Retina (tissue), 1 donor: ENCODE measurements at regions not wholly inside any gene's neighbourhood (a gene's known extent, or its start where the extent isn't known, plus 50 kb on each side); places are given as distances from the start of the nearest gene placed in this dataset.
A peak's percentile ranks its signal among the peaks of the same experiment; 100 is the strongest.

Experiments used
- DNase-seq: peaks from one replicate; pipeline ENCODE4 v3.0.0-alpha.2; 2016

DNA sequence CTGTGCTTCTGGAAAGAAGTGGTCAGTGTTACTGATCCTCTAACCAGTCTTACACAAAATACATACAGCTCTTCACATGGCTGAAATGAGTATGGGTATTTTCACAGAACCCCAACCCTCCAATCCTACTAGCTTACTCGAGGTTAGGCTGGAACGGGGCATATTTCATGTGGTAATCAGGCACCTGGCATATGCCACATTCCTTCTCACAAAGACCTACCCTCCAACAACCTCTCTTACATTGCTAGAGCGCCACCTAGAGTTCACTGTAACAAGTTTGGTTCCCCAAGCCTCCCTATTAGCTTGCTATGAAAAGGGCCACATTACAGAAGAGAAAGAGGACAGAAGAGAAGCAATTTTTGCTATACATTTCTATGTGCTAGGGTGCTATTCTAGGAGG, 597.3 kb downstream of the PRELID2 start:
- peak; percentile 64 for DNase-seq

DNA sequence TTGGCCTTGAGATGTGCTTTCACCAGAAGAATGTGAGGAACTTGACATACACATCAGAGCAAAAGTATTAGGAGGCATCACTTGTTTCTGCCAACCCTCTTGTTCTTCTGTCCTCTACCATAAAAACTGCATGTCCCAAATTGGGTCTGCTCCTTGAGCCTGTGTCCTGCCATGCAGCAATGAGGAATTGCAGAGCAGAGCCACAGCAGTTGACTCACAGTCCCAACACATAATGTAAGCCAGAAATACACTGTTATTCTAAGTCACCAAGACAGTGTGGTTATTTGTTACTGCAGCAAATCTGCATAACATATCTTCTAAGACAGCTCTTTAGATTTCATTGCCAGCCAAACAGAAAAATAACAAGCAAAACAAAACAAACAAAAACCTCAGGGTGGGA, 598.2 kb downstream of the PRELID2 start:
- no peak for DNase-seq

DNA sequence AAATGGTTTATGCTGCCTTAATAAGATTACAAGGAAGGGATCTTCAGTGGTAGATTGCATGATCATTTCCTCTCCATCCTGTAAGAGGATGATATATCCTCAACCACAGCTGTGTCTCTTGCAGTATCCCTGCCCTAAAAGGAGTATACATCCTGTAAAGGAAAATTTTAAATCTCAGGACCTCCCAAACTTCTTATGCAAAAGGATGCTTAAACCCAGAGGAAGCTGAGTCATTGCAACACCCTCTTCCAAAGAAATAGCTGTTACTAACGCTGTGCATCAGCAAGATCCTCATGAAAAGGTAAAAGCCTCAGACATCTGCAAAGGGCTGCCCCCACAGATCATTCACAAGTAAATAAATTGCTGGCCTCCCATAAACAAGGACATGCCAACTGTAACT, 599.0 kb downstream of the PRELID2 start:
- DNase-seq, result no peak

DNA sequence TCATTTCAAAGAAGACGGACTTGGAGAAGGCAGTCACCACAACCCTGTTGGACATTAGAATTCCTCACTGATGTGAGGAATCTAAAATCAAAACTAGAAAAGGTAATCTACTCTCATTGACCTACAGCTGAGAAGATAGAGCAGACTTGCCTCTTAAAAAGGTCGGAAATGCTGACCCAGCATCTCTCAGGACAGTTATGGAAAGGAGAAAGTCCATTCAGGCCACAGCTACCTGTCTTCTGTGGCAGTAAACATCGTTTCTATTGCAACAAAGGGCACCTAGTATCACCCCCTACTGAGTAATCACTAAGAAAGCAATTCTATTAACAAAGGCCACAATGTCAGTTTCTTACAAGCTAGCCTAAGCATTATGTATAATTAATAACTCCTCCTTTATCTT, 601.7 kb downstream of the PRELID2 start:
- no peak for DNase-seq

DNA sequence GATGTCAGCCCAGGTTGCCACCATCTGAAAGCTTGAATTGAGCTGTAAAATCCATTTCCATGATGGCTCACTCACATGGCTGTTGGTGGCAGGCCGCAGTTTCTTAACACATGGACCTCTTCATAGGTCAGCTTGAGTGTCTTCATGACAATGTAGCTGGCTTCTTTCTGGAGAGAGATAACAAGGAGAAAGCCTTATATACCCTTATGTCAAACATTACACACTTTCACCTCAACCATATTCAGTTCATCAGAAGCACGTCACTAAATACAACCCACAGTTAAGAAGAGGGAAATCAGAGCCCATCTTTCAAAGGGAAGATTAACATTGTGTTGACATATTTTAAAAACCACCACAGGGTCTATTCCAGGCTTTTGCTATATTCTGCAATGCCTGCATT, 604.4 kb downstream of the PRELID2 start:
- DNase-seq, result no peak

DNA sequence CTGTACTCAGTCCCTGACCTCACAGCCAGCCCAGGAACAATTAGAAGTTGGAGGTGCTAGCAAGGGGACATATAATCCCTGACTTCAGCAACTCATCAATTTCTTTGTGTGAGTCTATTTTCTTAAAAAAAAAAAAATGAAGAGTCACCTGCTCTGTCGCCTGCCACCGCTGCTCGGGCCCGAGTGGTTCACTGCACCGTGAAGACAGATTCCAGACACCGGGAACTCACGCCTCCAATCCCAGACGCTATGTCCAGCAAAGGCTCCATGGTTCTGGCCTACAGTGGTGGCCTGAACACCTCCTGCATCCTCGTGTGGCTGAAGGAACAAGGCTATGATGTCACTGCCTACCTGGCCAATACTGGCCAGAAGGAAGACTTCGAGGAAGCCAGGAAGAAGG, 606.6 kb downstream of the PRELID2 start:
- no peak for DNase-seq

DNA sequence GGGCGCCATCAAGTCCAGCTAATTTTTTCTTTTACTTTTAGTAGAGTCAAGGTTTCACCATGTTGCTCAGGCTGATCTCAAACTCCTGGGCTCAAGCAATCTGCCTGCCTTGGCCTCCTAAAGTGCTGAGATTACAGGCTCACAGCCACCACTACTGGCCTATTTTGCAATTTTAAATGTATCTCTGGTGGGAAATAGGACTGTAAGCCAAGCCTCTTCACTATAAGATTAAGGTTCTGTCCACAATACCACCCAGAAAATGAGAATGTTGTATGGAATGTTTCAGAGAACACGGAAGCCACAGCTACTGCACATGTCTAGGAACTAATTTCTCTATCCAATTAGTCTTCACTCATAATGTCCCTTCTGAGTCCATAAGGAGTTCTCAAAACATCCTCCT, 607.3 kb downstream of the PRELID2 start:
- no peak for DNase-seq

DNA sequence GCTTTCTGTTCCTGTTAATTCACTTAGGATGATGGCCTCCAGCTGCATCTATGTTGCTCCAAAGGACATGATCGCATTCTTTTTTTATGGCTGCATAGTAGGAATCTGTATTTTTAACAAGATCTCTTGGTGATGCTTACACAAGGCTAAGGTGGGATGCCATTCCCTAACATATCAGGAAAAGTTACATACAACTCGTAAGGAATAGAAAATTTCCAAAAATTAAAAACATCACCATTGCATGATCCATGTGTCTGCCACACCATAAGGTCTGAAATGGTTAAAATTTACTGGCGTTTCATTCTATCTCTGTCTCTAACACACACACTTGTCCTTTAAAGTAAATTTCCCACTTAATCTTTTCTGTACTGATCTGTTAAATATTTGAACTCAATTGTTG, 608.4 kb downstream of the PRELID2 start:
- no peak for DNase-seq

DNA sequence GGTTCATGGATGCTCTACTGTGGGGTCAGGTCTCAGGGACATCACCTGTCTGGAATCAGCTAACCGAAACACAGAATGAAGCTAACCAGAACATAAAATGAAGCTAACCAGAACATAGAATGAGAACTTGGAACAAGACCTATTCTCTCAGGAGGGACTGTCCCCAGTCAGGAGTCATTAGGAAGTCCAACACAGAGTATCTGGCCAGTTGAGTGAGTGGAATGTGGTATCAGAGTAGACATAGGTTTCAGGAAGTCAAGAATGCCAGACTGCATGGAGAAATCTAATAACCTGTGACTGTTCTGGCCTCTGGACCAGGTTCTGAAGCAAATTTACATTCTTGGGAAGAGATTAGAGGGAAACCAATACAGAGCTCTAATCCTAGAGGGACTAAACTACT, 609.6 kb downstream of the PRELID2 start:
- no peak for DNase-seq

DNA sequence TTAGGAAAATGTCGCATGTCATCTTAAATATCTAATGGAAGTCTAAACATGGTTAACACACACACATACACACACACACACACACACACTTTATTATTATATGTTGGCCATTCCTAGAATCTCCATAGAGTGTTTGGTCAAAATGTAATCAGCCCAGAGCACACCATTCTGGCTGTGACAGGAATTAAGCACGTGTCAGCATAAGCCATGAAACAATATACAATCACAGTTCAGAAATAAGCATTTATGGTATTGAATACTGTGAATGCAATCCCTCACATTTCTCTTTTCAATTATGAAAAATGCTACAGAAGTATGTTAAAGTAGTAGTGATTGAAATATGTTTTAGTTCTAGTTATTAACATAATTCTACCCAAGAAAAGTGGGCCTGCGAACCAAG, 611.6 kb downstream of the PRELID2 start:
- DNase-seq, result no peak

DNA sequence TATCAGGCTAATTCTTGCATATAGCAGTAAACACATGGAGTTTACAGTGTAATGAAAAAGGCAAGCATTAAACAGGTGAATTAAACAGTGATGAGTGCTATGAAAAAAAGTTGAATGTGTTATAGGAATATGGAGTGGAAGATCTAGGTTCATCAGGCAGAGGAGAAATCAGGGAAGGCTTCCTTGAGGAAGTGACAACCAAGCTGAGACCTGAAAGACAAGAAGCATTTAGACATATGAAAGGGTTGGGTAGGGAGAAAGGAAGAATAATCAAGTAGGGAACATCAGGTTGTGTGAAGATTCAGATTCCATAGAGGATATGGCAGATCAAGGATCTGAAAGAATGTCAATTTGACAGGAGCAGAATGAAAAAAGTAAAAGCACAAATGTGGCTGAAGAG, 612.5 kb downstream of the PRELID2 start:
- DNase-seq, result no peak

DNA sequence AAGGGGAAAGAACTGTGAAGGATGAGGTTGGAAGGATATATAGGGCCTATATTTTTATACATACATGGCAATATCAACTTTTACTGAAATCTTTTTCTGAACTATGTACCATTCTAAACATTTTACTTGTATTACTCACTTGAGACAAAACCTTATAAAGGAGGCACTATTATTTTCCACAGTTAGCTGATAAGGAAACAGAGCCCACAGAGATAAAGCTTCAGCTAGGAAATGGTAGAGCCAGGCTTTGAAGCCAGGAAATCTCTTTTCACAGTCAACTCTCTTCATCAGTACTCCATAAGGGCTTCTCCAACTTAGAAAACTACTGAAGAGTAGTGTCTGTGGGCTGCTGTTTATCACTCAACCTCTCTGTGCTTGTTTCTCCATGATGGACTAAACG, 613.7 kb downstream of the PRELID2 start:
- DNase-seq, result no peak

DNA sequence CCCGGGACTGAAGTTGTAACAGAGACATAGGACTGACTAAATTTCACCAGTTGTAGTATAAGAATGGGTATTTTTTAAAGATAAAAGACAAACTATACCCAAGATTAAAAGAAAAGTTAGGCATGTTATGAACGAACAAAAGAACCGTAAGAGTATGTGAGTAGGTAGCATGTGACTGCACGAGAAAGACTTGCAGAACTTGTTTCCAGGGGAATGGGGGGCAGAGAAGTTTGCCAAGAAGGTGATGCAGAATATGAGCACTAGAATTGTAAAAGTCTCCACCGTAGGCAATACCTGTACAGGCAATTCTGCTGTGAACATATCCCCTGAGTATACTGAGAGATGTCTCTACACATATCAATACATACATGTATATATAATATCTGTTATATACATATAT, 614.7 kb downstream of the PRELID2 start:
- DNase-seq, result no peak

DNA sequence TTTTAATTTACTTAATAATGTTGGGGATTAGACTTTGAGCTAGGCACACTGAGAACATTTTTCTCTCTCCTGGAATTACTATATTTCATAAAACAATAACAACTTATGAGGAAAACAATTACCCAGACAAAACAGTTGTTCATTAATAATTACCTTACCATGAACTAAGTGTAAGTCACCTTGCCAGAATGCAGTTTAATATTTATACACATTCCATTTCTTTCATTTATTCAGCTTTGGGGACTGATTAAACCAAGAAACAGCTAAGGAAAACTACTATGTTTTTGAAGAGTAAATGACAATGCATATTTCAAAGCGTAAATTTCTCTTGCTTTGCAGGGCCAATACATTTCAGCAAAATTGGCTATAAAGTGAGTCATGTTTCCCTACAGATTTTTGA, 616.2 kb downstream of the PRELID2 start:
- no peak for DNase-seq

DNA sequence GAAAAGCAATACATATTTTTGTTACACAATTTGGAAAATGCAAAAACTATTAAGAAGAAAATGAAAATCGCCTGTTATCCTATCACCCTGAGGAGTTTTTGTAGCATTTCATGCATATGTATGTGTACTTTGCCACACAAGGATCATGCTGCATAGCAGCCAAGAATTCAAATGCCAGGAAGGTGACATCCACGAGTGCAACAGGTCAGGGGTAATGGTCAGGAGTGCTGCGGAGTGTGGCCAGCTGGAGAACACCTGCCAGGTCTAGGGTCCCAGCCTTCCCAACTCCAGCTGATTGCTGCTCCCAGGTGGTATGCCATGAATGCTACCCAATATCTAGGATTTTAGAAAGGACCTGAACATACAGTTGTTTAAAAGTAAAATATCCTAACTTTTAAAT, 617.1 kb downstream of the PRELID2 start:
- DNase-seq, result no peak

DNA sequence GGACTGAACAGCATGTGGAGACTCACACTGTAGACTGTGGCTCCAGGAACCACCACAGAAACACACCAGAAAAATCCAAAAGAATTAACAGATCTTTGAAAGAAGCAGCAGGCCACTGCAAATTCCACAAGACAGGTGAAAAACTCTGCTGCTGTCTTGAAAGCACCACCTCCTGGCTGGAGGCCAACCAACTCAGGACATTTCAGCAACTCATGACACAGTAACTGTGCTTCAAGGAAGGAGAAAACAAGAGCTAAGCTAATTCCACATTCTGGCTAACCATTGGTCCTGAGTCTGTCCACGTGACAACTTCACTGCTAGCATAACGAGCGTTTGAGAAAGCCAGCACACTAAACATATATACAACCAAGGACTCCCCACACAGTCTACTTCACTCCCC, 625.1 kb downstream of the PRELID2 start:
- no peak for DNase-seq

DNA sequence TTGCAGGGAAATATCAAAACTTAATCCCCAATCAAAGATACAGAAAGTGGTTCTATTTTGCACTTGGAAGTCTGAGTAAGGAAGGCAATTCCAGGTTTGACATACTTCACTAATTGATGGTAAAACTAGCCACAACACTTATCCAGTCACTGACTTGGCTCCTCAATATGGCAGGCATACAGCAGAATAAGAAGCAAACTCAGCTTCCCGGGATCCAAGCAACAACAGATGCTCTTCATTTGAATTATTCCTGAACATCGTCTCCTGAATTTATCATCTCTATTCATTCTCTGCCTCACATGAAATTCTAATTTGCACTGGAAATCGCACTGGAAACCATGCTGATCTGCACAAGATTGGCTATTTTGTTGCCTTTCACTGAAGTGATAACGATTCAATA, 629.6 kb downstream of the PRELID2 start:
- DNase-seq, result no peak

DNA sequence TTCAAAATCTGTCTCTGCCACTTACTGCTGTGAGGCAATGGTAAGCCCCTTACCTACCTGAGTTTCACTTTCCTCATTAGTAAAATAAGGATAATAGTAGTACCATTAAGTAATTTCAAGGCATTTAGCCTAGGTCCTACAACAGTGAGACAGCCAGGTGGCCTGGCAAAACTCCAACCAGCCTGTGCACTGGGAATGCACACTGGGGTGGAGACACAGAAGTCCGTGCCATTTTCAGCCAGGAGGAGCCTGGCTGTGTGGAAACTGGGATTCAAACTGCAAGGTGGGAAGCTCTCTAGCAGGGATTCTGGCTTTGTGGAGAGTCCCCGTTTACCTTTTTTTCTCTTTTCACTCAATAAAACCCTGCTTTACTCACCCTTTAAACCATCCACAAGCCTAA, 630.4 kb downstream of the PRELID2 start:
- DNase-seq, result no peak

DNA sequence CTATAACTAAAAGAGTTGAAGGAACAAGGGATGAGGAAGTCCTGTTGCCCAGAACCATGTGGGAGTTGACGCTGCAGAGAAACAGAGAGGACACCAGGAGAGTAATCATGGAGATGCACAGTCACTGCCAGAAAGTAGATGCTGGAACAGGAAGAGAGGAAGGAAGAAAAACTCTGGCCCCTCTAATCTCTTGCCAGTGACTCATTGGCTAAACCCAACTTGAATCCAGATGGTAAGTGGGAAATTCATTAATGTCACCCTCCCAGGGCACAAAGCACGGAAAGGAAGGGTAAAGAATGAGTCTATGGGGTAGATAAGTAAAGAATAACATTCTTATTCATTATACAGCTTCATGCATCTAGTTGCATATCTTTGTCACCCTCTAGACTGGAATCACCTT, 631.9 kb downstream of the PRELID2 start:
- DNase-seq, result no peak

DNA sequence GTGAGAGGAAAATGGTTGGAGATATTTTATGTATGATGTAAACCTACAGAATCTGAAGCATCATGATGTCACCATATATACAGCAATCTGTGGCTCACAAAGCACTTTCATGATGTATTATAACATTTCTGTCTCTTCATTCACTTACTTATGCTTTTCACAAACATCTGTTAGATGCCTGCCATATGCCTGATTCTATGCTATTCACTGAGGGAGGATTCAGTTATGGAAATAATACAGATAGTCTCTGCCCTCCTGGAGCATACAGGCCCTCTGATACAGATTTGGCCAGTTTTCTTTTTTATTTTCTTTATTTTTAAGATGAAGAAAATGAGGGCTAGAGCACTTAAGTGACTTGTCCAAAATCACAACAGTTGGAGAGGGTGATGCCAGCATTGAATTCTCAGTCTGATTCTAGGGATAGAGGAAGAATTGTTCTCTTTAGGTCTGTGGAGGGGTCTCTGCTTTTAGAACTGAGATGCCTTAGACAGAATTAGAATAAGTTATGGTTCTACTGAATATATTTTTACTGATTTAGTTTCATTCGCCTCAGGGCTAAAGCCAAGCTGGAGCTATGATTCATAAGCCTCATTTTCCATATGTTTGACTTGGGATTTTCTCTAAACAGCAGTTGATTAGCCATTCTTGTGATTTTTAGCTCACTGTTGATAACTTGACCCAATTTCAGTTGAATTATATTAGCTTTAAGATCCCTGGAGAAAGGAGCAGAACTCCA, 636.4 kb downstream of the PRELID2 start:
- DNase-seq, result no peak

DNA sequence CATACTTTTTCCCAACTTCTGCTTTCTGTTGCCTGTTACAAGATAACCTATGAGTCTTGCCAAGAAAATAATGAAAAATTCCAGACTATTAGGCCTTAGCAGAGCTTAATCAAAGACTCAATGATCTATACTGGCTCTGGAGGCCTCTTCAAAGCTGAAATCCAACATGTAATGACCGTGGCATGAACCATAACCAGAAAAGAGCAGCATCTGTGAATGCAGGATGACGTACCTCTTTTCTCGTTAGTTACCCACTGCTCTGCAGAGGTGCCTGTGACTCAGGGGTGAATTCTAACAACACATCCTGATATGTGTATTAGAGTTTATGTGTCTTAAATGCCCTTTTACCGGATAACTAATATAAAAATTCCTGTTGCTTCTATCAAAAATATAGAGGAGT, 645.4 kb downstream of the PRELID2 start:
- DNase-seq, result no peak

DNA sequence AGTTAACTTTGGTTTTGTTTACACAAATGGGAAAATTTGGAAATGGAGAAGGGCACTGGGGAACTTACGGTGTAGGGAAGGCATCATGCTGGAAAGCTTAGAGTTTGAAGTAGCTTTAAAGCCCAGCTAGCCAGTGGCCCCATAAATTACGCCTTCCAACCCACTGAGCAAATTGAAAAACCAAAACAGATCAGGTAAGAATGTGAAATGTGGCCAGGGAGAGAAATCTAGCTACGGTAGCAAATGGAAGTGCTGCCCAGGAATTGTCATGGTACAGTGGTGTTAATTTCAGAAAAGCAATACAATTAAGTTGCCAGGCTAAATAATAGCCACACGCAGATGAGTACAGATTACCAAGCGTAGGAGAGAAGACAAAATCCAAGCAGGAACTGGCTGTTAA, 654.8 kb downstream of the PRELID2 start:
- peak; percentile 38 for DNase-seq

DNA sequence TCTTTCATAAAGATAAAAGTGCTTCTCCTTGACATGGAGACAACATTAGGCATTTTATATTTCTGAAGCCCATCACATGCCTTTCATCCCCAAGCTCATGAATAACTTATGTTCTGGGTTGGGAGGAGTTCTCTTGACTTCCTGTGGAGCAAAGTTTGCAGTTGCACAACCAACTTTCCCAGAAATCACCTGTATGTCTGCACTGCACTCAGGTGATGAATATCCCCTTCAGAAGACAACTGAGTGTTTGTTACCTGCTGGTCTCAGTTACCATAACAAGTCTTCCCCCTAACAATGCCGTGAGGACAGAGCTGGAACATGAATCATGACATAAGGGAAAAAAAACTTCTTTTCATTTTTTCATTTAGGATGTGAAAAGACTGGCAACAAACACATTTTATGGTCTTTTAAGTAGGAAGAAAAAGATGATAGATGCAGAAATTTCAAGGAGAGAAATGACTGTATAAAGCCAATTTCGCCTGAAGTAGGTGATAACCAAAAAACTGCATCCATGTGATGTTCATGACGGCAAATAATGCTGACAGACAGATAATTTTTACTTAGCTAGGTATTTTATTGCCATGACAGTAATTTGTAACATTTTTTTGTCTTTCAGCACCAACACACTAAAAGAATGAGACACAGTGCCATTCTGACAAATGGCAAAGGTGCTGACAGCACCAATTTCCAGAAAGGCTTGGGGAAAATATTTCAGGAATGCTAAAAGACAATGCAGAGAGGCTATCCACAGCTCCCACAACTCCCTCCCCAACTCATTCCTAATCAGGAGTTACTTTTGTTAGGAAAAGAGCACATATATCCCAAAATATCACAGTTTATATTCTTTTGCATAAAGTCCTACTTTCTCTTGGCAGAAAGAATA, 656.3 kb downstream of the PRELID2 start:
- no peak for DNase-seq

DNA sequence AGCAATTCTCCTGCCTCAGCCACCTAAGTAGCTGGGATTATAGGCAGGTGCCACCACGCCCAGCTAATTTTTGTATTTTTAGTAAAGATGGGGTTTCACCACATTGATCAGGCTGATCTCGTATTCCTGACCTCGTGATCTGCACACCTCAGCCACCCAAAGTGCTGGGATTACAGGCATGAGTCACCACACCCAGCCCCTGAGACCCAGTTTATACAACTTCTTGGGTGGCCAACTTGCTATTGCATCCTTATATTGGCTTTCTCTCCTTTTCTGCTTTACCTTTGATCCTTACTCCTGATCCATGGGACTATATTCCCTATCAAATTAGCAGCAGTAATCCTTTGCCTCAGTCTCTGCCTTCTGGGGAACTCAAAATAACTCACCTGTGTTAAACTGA, 659.1 kb downstream of the PRELID2 start:
- no peak for DNase-seq

DNA sequence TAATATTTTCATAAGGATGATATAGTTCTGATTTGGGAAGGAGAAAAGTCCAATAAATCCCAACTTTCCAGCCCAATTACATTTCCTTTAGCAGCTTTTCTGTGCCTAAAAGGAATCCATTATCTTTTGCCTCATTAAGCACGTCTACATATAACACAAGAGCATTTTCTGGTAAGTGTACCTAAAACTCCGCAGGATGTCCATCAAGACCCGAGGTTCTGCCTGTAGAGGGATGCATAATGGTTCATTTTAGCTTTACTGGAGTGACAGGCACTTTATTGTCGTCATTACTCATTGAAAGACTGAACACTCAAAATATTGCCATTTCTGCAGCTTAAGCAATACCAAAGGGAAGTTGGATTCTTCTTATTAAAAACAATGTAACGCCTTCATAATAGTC, 669.0 kb downstream of the PRELID2 start:
- DNase-seq, result no peak
